ENCODE measurements at regions not wholly inside any gene's neighbourhood (a gene's known extent, or its start where the extent isn't known, plus 50 kb on each side); places are given as distances from the start of the nearest gene placed in this dataset.
A peak's percentile ranks its signal among the peaks of the same experiment; 100 is the strongest.

GRCh38 chr7:80347173-80347572 lies 164.7 kb downstream of the GNAT3 start:
- Histone ChIP-seq H3K9me3 (ENCODE audit: control insufficient read depth, low read depth, low read length) (no peaks in the 10 kb centered on the region), H3K27me3 (ENCODE audit: control insufficient read depth, insufficient read depth, low read length) (no peaks in the 10 kb centered on the region), H3K36me3 (ENCODE audit: control insufficient read depth, insufficient read depth, low read length) (no peaks in the 10 kb centered on the region), H3K4me1 (ENCODE audit: control insufficient read depth, insufficient read depth, low read length) (no peaks in the 10 kb centered on the region), H3K4me3 (ENCODE audit: low read length) (no peak overlapping the region), H3K27ac (ENCODE audit: low read length) (no peak overlapping the region)
- WGBS (ENCODE audit: insufficient coverage, low lambda C conversion rate), result no CpG with 5 or more reads among the region's 1 CpG
- no peak for DNase-seq

GRCh38 chr7:80346704-80347103 lies 165.2 kb downstream of the GNAT3 start:
- WGBS (ENCODE audit: insufficient coverage, low lambda C conversion rate), result 86% methylated on average over 1 of the region's 3 CpGs
- H3K36me3 ChIP-seq (ENCODE audit: control insufficient read depth, insufficient read depth, low read length), result no peaks in the 10 kb centered on the region
- no peaks in the 10 kb centered on the region for H3K9me3 ChIP-seq (ENCODE audit: control insufficient read depth, low read depth, low read length)
- DNase-seq, result no peak
- H3K4me3 ChIP-seq (ENCODE audit: low read length), result no peak overlapping the region
- H3K27ac ChIP-seq (ENCODE audit: low read length), result no peak overlapping the region
- no peaks in the 10 kb centered on the region for H3K27me3 ChIP-seq (ENCODE audit: control insufficient read depth, insufficient read depth, low read length)
- no peaks in the 10 kb centered on the region for H3K4me1 ChIP-seq (ENCODE audit: control insufficient read depth, insufficient read depth, low read length)

GRCh38 chr7:80335511-80336231 lies 176.2 kb downstream of the GNAT3 start:
- 29% methylated on average over 1 of the region's 7 CpGs for WGBS (ENCODE audit: insufficient coverage, low lambda C conversion rate)
- Histone ChIP-seq H3K4me1 (ENCODE audit: control insufficient read depth, insufficient read depth, low read length) (peaks cover 26% of the 10 kb centered on the region), H3K27ac (ENCODE audit: low read length) (peak overlapping the region; percentile 56), H3K27me3 (ENCODE audit: control insufficient read depth, insufficient read depth, low read length) (no peaks in the 10 kb centered on the region), H3K9me3 (ENCODE audit: control insufficient read depth, low read depth, low read length) (no peaks in the 10 kb centered on the region), H3K36me3 (ENCODE audit: control insufficient read depth, insufficient read depth, low read length) (no peaks in the 10 kb centered on the region), H3K4me3 (ENCODE audit: low read length) (no peak overlapping the region)
- DNase-seq, result peak; percentile 79 to 93

GRCh38 chr7:80334908-80335307 lies 177.0 kb downstream of the GNAT3 start:
- H3K27me3 ChIP-seq (ENCODE audit: control insufficient read depth, insufficient read depth, low read length), result no peaks in the 10 kb centered on the region
- no peak for DNase-seq
- H3K4me1 ChIP-seq (ENCODE audit: control insufficient read depth, insufficient read depth, low read length), result peaks cover 26% of the 10 kb centered on the region
- no peak overlapping the region for H3K4me3 ChIP-seq (ENCODE audit: low read length)
- H3K27ac ChIP-seq (ENCODE audit: low read length), result peak overlapping the region; percentile 50
- no peaks in the 10 kb centered on the region for H3K9me3 ChIP-seq (ENCODE audit: control insufficient read depth, low read depth, low read length)
- H3K36me3 ChIP-seq (ENCODE audit: control insufficient read depth, insufficient read depth, low read length), result no peaks in the 10 kb centered on the region

GRCh38 chr7:80334196-80334595 lies 177.7 kb downstream of the GNAT3 start:
- DNase-seq, result peak; percentile 12 to 53
- H3K36me3 ChIP-seq (ENCODE audit: control insufficient read depth, insufficient read depth, low read length), result no peaks in the 10 kb centered on the region
- no peak overlapping the region for H3K27ac ChIP-seq (ENCODE audit: low read length)
- H3K27me3 ChIP-seq (ENCODE audit: control insufficient read depth, insufficient read depth, low read length), result no peaks in the 10 kb centered on the region
- peaks cover 26% of the 10 kb centered on the region for H3K4me1 ChIP-seq (ENCODE audit: control insufficient read depth, insufficient read depth, low read length)
- no peak overlapping the region for H3K4me3 ChIP-seq (ENCODE audit: low read length)
- WGBS (ENCODE audit: insufficient coverage, low lambda C conversion rate), result no CpG with 5 or more reads among the region's 1 CpG
- H3K9me3 ChIP-seq (ENCODE audit: control insufficient read depth, low read depth, low read length), result no peaks in the 10 kb centered on the region

- H3K4me3 ChIP-seq (ENCODE audit: low read length), result no peak overlapping the region
- H3K9me3 ChIP-seq (ENCODE audit: control insufficient read depth, low read depth, low read length), result no peaks in the 10 kb centered on the region
- WGBS (ENCODE audit: insufficient coverage, low lambda C conversion rate), result 100% methylated on average over 1 of the region's 1 CpG
- H3K4me1 ChIP-seq (ENCODE audit: control insufficient read depth, insufficient read depth, low read length), result peaks cover 26% of the 10 kb centered on the region
- no peak overlapping the region for H3K27ac ChIP-seq (ENCODE audit: low read length)
- DNase-seq, result no peak
- no peaks in the 10 kb centered on the region for H3K36me3 ChIP-seq (ENCODE audit: control insufficient read depth, insufficient read depth, low read length)
- no peaks in the 10 kb centered on the region for H3K27me3 ChIP-seq (ENCODE audit: control insufficient read depth, insufficient read depth, low read length)
These were observed 178.8 kb downstream of the GNAT3 start for GRCh38 chr7:80333040-80333439.

GRCh38 chr7:80330434-80330833 lies 181.4 kb downstream of the GNAT3 start:
- H3K27ac ChIP-seq (ENCODE audit: low read length), result no peak overlapping the region
- no peak overlapping the region for H3K4me3 ChIP-seq (ENCODE audit: low read length)
- H3K4me1 ChIP-seq (ENCODE audit: control insufficient read depth, insufficient read depth, low read length), result peaks cover 20% of the 10 kb centered on the region
- no peak for DNase-seq
- H3K36me3 ChIP-seq (ENCODE audit: control insufficient read depth, insufficient read depth, low read length), result no peaks in the 10 kb centered on the region
- H3K27me3 ChIP-seq (ENCODE audit: control insufficient read depth, insufficient read depth, low read length), result no peaks in the 10 kb centered on the region
- no peaks in the 10 kb centered on the region for H3K9me3 ChIP-seq (ENCODE audit: control insufficient read depth, low read depth, low read length)

- no peak for DNase-seq
- H3K4me1 ChIP-seq (ENCODE audit: control insufficient read depth, insufficient read depth, low read length), result no peaks in the 10 kb centered on the region
- no peaks in the 10 kb centered on the region for H3K27me3 ChIP-seq (ENCODE audit: control insufficient read depth, insufficient read depth, low read length)
- H3K4me3 ChIP-seq (ENCODE audit: low read length), result no peak overlapping the region
- 20% methylated on average over 1 of the region's 3 CpGs for WGBS (ENCODE audit: insufficient coverage, low lambda C conversion rate)
- H3K36me3 ChIP-seq (ENCODE audit: control insufficient read depth, insufficient read depth, low read length), result no peaks in the 10 kb centered on the region
- no peak overlapping the region for H3K27ac ChIP-seq (ENCODE audit: low read length)
- no peaks in the 10 kb centered on the region for H3K9me3 ChIP-seq (ENCODE audit: control insufficient read depth, low read depth, low read length)
These were observed 187.8 kb downstream of the GNAT3 start for GRCh38 chr7:80324032-80324431.

GRCh38 chr7:80319461-80319860 lies 184.8 kb downstream of the GNAI1 start:
- Histone ChIP-seq H3K27me3 (ENCODE audit: control insufficient read depth, insufficient read depth, low read length) (no peaks in the 10 kb centered on the region), H3K4me3 (ENCODE audit: low read length) (no peak overlapping the region), H3K27ac (ENCODE audit: low read length) (no peak overlapping the region), H3K36me3 (ENCODE audit: control insufficient read depth, insufficient read depth, low read length) (no peaks in the 10 kb centered on the region), H3K4me1 (ENCODE audit: control insufficient read depth, insufficient read depth, low read length) (peaks cover 11% of the 10 kb centered on the region), H3K9me3 (ENCODE audit: control insufficient read depth, low read depth, low read length) (no peaks in the 10 kb centered on the region)
- 80% methylated on average over 1 of the region's 2 CpGs for WGBS (ENCODE audit: insufficient coverage, low lambda C conversion rate)
- no peak for DNase-seq

GRCh38 chr7:80318081-80318480 lies 183.4 kb downstream of the GNAI1 start:
- DNase-seq, result no peak
- H3K4me3 ChIP-seq (ENCODE audit: low read length), result no peak overlapping the region
- peaks cover 11% of the 10 kb centered on the region for H3K4me1 ChIP-seq (ENCODE audit: control insufficient read depth, insufficient read depth, low read length)
- WGBS (ENCODE audit: insufficient coverage, low lambda C conversion rate), result no CpG with 5 or more reads among the region's 3 CpGs
- no peaks in the 10 kb centered on the region for H3K9me3 ChIP-seq (ENCODE audit: control insufficient read depth, low read depth, low read length)
- no peaks in the 10 kb centered on the region for H3K36me3 ChIP-seq (ENCODE audit: control insufficient read depth, insufficient read depth, low read length)
- H3K27ac ChIP-seq (ENCODE audit: low read length), result no peak overlapping the region
- H3K27me3 ChIP-seq (ENCODE audit: control insufficient read depth, insufficient read depth, low read length), result no peaks in the 10 kb centered on the region

GRCh38 chr7:80316811-80317210 lies 182.2 kb downstream of the GNAI1 start:
- WGBS (ENCODE audit: insufficient coverage, low lambda C conversion rate), result 55% methylated on average over 2 of the region's 2 CpGs
- no peaks in the 10 kb centered on the region for H3K27me3 ChIP-seq (ENCODE audit: control insufficient read depth, insufficient read depth, low read length)
- no peaks in the 10 kb centered on the region for H3K9me3 ChIP-seq (ENCODE audit: control insufficient read depth, low read depth, low read length)
- H3K4me3 ChIP-seq (ENCODE audit: low read length), result no peak overlapping the region
- no peak overlapping the region for H3K27ac ChIP-seq (ENCODE audit: low read length)
- DNase-seq, result peak in 1 of 2 donors; percentile 34
- H3K4me1 ChIP-seq (ENCODE audit: control insufficient read depth, insufficient read depth, low read length), result peaks cover 16% of the 10 kb centered on the region
- no peaks in the 10 kb centered on the region for H3K36me3 ChIP-seq (ENCODE audit: control insufficient read depth, insufficient read depth, low read length)
